CD14-positive monocyte (primary cell): ENCODE measurements at regions not wholly inside any gene's neighbourhood (a gene's known extent, or its start where the extent isn't known, plus 50 kb on each side); places are given as distances from the start of the nearest gene placed in this dataset.
A peak's percentile ranks its signal among the peaks of the same experiment; 100 is the strongest.

Source experiments
- DNase-seq, 3 donors: peaks; one replicate each; pipeline ENCODE4 v3.0.0-alpha.2; 2011 to 2022
- H2AFZ ChIP-seq: 2 replicates; pipeline ENCODE4 v1.6.0; 2012; ENCODE audit warnings: mild to moderate bottlenecking, low read depth, low read length, inconsistent platforms; ENCODE audit not compliant: insufficient read depth, poor library complexity, severe bottlenecking
- H3K27ac ChIP-seq, 2 donors: 1 replicate in 1 of 2; 2 replicates in 1 of 2; pipeline ENCODE4 v1.5.1; 2012 to 2013; ENCODE audit warnings: low read length in 2 of 2, control low read depth in 1 of 2, inconsistent platforms in 1 of 2, low read depth in 1 of 2, mild to moderate bottlenecking in 1 of 2
- H3K27me3 ChIP-seq, 2 donors: one replicate each; pipeline versions ENCODE4 v1.6.0 to v1.6.1; 2011 to 2013; ENCODE audit warnings: low read length in 2 of 2; ENCODE audit not compliant: control insufficient read depth in 2 of 2, insufficient read depth in 2 of 2
- H3K36me3 ChIP-seq, 2 donors: replicated peaks in 1 of 2; 1 replicate in 1 of 2; 2 replicates in 1 of 2; pipeline versions ENCODE4 v1.5.1 to v1.6.1; 2012 to 2013; ENCODE audit warnings: low read length in 2 of 2, control low read depth in 1 of 2, inconsistent platforms in 1 of 2, mild to moderate bottlenecking in 1 of 2; ENCODE audit not compliant: insufficient read depth in 2 of 2, control insufficient read depth in 1 of 2
- H3K4me1 ChIP-seq, 2 donors: 1 replicate in 1 of 2; 2 replicates in 1 of 2; pipeline versions ENCODE4 v1.5.1 to v1.6.1; 2012 to 2013; ENCODE audit warnings: low read length in 2 of 2, control low read depth in 1 of 2, inconsistent platforms in 1 of 2, mild to moderate bottlenecking in 1 of 2, moderate library complexity in 1 of 2; ENCODE audit not compliant: insufficient read depth in 2 of 2, control insufficient read depth in 1 of 2
- H3K4me2 ChIP-seq: replicated peaks from 2 replicates; pipeline ENCODE3; 2012; ENCODE audit warnings: low read length, moderate library complexity, mild to moderate bottlenecking; ENCODE audit not compliant: poor library complexity, severe bottlenecking; ENCODE audit errors: extremely low read depth
- H3K4me3 ChIP-seq, 3 experiments: fragments of 200-600 bp in 1 of 3; sonication (generic) in 1 of 3; replicated peaks in 1 of 3; 1 replicate in 2 of 3; 2 replicates in 1 of 3; pipeline ENCODE4 v1.5.1; 2011 to 2013; ENCODE audit warnings: low read length in 3 of 3, mild to moderate bottlenecking in 3 of 3, control low read depth in 2 of 3, low read depth in 2 of 3, inconsistent platforms in 1 of 3, moderate library complexity in 1 of 3
- H3K79me2 ChIP-seq: 2 replicates; pipeline ENCODE4 v1.6.0; 2012; ENCODE audit warnings: mild to moderate bottlenecking, control low read depth, inconsistent platforms, low read length, moderate library complexity; ENCODE audit not compliant: insufficient read depth
- H3K9ac ChIP-seq: 2 replicates; pipeline ENCODE4 v1.6.0; 2017; ENCODE audit warnings: low read length, mild to moderate bottlenecking; ENCODE audit not compliant: insufficient read depth, poor library complexity, severe bottlenecking
- H3K9me3 ChIP-seq, 2 donors: replicated peaks in 1 of 2; 1 replicate in 1 of 2; 2 replicates in 1 of 2; pipeline versions ENCODE4 v1.5.1 to v1.6.1; 2012 to 2013; ENCODE audit warnings: low read length in 2 of 2, control low read depth in 1 of 2; ENCODE audit not compliant: control insufficient read depth in 1 of 2, insufficient read depth in 1 of 2
- H4K20me1 ChIP-seq: 2 replicates; pipeline ENCODE4 v1.6.0; 2012; ENCODE audit warnings: mild to moderate bottlenecking, low read length, control low read depth, moderate library complexity; ENCODE audit not compliant: insufficient read depth
- H3K27ac Mint-ChIP-seq, 7 donors: one replicate each; pipeline ENCODE4 v1.8.0; 2020; ENCODE audit warnings: mild to moderate bottlenecking in 7 of 7, mixed read lengths in 7 of 7, moderate library complexity in 6 of 7, inconsistent platforms in 2 of 7
- H3K27me3 Mint-ChIP-seq, 3 donors: one replicate each; pipeline ENCODE4 v1.8.0; 2021 to 2022; ENCODE audit warnings: low read depth in 3 of 3, mild to moderate bottlenecking in 3 of 3, mixed read lengths in 3 of 3, moderate library complexity in 3 of 3, inconsistent platforms in 1 of 3
- H3K36me3 Mint-ChIP-seq, 2 donors: one replicate each; pipeline ENCODE4 v1.8.0; 2020; ENCODE audit warnings: mixed read lengths in 2 of 2, inconsistent platforms in 1 of 2, mild to moderate bottlenecking in 1 of 2
- H3K4me1 Mint-ChIP-seq: one replicate; pipeline ENCODE4 v1.8.0; 2020; ENCODE audit warnings: mild to moderate bottlenecking, mixed read lengths
- H3K4me3 Mint-ChIP-seq, 2 donors: one replicate each; pipeline ENCODE4 v1.8.0; 2020; ENCODE audit warnings: mild to moderate bottlenecking in 2 of 2, mixed read lengths in 2 of 2, moderate library complexity in 1 of 2
- H3K9me3 Mint-ChIP-seq, 7 donors: one replicate each; pipeline ENCODE4 v1.8.0; 2020 to 2022; ENCODE audit warnings: mixed read lengths in 7 of 7, mild to moderate bottlenecking in 6 of 7, moderate library complexity in 6 of 7, inconsistent platforms in 2 of 7
- CTCF ChIP-seq: fragments of 200-600 bp; IDR thresholded peaks from one replicate; pipeline ENCODE4 v1.8.0; 2022; ENCODE audit warnings: antibody characterized with exemption, mild to moderate bottlenecking
- WGBS: methylation state at CpG from one replicate; pipeline ENCODE4 v1.1.5; 2013; ENCODE audit warnings: missing lambda C conversion rate; ENCODE audit not compliant: insufficient coverage; 5-methylcytosine and 5-hydroxymethylcytosine counted together
- intact Hi-C, 2 donors: fragments of 100-400 bp; cut with micrococcal nuclease; formaldehyde crosslinking; loops; one replicate each; pipeline versions ENCODE4 v1.15.0 to v1.15.1; 2023

DNA sequence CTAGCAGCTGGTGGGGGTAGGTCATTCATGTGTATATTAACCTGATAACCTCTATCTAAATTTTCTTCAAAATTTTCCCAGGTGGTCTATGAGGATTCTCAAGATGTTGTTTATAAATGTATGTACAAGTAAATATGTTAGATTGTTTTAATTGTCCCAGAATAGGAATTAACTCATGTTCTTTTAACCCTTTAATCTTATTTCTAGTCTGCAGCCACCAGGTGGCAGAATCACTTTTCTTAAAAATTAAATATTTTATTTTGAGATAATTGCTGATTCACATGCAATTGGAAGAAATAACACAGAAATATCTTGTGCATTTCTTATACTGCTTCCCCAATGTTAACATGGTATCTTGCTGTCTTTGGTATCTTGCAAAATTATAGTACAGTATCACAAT, 589.5 kb downstream of the ARL4A start:
- Mint-ChIP-seq H3K27ac (no peak overlapping the region), H3K9me3 (peaks cover 0 to 7% (median 4%) of the 10 kb centered on the region in 7 donors), H3K4me1 (no peaks in the 10 kb centered on the region), H3K27me3 (peaks cover 0 to 2% (median 1%) of the 10 kb centered on the region in 3 donors), H3K36me3 (no peaks in the 10 kb centered on the region), H3K4me3 (no peak overlapping the region)
- H4K20me1 ChIP-seq: no peaks in the 10 kb centered on the region
- H3K4me2 ChIP-seq: no peak overlapping the region
- H3K27ac ChIP-seq: no peak overlapping the region
- TF ChIP-seq CTCF: peak; percentile 32
- H3K27me3 ChIP-seq: no peaks in the 10 kb centered on the region
- DNase-seq: no peak
- H3K4me3 ChIP-seq: no peak overlapping the region
- no peaks in the 10 kb centered on the region for H3K4me1 ChIP-seq
- intact Hi-C loops: no loop called here
- H3K36me3 ChIP-seq: no peaks in the 10 kb centered on the region
- no peaks in the 10 kb centered on the region for H3K79me2 ChIP-seq
- H2AFZ ChIP-seq: no peak overlapping the region
- H3K9me3 ChIP-seq: no peaks in the 10 kb centered on the region
- H3K9ac ChIP-seq: no peak overlapping the region

DNA sequence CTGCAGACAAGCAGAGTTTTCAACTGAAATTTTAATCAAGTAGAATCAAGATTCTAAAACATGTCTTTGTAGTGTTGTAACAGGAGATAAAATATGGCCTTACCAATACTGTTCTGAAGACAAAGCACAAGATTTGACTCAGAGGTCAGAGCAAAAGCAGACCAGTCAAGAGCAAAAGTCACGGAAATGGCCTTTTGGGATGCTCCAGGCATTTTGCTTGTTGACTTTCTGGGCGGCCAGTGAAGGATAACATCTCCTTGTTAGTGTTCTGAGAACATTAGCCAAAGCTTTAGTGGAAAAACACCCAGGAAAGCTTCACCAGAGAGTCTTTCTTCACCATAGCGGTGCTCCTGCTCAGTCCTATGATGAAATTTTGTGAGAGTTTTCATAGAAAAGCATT, 590.6 kb downstream of the ARL4A start:
- Histone ChIP-seq H4K20me1 (no peaks in the 10 kb centered on the region), H3K4me1 (no peaks in the 10 kb centered on the region), H3K79me2 (no peaks in the 10 kb centered on the region), H3K4me2 (no peak overlapping the region), H2AFZ (no peak overlapping the region), H3K27ac (no peak overlapping the region), H3K4me3 (no peak overlapping the region), H3K9me3 (no peaks in the 10 kb centered on the region), H3K9ac (no peak overlapping the region), H3K36me3 (no peaks in the 10 kb centered on the region), H3K27me3 (no peaks in the 10 kb centered on the region)
- WGBS: 67% methylated on average over 1 of the region's 3 CpGs
- TF ChIP-seq CTCF: no peak
- Mint-ChIP-seq H3K27ac (no peak overlapping the region), H3K9me3 (peaks cover 0 to 7% (median 3%) of the 10 kb centered on the region in 7 donors), H3K4me1 (no peaks in the 10 kb centered on the region), H3K27me3 (peaks cover 0 to 2% (median 1%) of the 10 kb centered on the region in 3 donors), H3K4me3 (no peak overlapping the region), H3K36me3 (no peaks in the 10 kb centered on the region)
- no peak for DNase-seq
- intact Hi-C loops: no loop called here
